Liver (tissue), 3 donors: ENCODE measurements at regions not wholly inside any gene's neighbourhood (a gene's known extent, or its start where the extent isn't known, plus 50 kb on each side); places are given as distances from the start of the nearest gene placed in this dataset.

Experiments used
- CTCF ChIP-seq: fragments of 150-350 bp; IDR thresholded peaks from 2 replicates; pipeline ENCODE4 v1.5.1; 2017; ENCODE audit warnings: improper control_type of control experiment, low read depth, low read length; ENCODE audit not compliant: missing input control
- EGR1 ChIP-seq, 2 donors: IDR thresholded peaks; 2 replicates each; pipeline ENCODE4 v1.6.1; 2016 to 2018; ENCODE audit warnings: antibody characterized with exemption in 2 of 2, low read depth in 2 of 2
- JUND ChIP-seq, 2 donors: IDR thresholded peaks; 2 replicates each; pipeline ENCODE4 v1.6.1; 2016; ENCODE audit warnings: antibody characterized with exemption in 2 of 2
- MAX ChIP-seq: IDR thresholded peaks from 2 replicates; pipeline ENCODE4 v1.6.1; 2016; ENCODE audit warnings: antibody characterized with exemption
- REST ChIP-seq: IDR thresholded peaks from 2 replicates; pipeline ENCODE4 v1.6.1; 2016; ENCODE audit warnings: antibody characterized with exemption, mild to moderate bottlenecking
- SP1 ChIP-seq: IDR thresholded peaks from 2 replicates; pipeline ENCODE4 v1.6.1; 2018; ENCODE audit warnings: antibody characterized with exemption, mild to moderate bottlenecking
- TAF1 ChIP-seq: conservative IDR thresholded peaks from 2 replicates; pipeline ENCODE4 v1.6.1; 2016; ENCODE audit warnings: antibody characterized with exemption, mild to moderate bottlenecking
- YY1 ChIP-seq: IDR thresholded peaks from 2 replicates; pipeline ENCODE4 v1.6.1; 2016; ENCODE audit warnings: antibody characterized with exemption, mild to moderate bottlenecking
- donor health status: healthy.
- donor health status: healthy.

- TF ChIP-seq CTCF: no peak
- TF ChIP-seq REST: no peak
- no peak for TF ChIP-seq YY1
- no peak for TF ChIP-seq JUND (IDR thresholded peaks at IDR 0.05)
- no peak for TF ChIP-seq SP1
- TF ChIP-seq EGR1 (IDR thresholded peaks at IDR 0.05; ENCODE audit: low read depth in 2 of 2): no peak
- no peak for TF ChIP-seq MAX
- no peak for TF ChIP-seq TAF1
These were observed 882.7 kb upstream of the CHAC2 start for GRCh38 chr2:52884761-52885352.
